ENCODE measurements at regions not wholly inside any gene's neighbourhood (a gene's known extent, or its start where the extent isn't known, plus 50 kb on each side); places are given as distances from the start of the nearest gene placed in this dataset.
"Not testable (repeated sequence)": the region's sequence is repeated elsewhere in the genome, so short reads cannot be mapped to it uniquely, and the experiment has no call there.

- Mint-ChIP-seq H3K4me1 (no peaks in the 10 kb centered on the region), H3K36me3 (ENCODE audit: low read depth) (no peaks in the 10 kb centered on the region), H3K27ac (no peak overlapping the region), H3K9me3 (peaks cover 12% of the 10 kb centered on the region), H3K4me3 (no peak overlapping the region), H3K27me3 (peaks cover 4% of the 10 kb centered on the region)
- DNase-seq (no peak), ATAC-seq (no peak)
These were observed 88.6 kb upstream of the ZNF536 start for GRCh38 chr19:30283556-30283955.

GRCh38 chr19:30284209-30284608, 88.0 kb upstream of the ZNF536 start:
- no peak for ATAC-seq
- Mint-ChIP-seq H3K4me1 (no peaks in the 10 kb centered on the region), H3K27me3 (peaks cover 4% of the 10 kb centered on the region), H3K27ac (no peak overlapping the region), H3K36me3 (ENCODE audit: low read depth) (no peaks in the 10 kb centered on the region), H3K4me3 (no peak overlapping the region), H3K9me3 (peaks cover 12% of the 10 kb centered on the region)
- DNase-seq: no peak

GRCh38 chr19:30284885-30285284, 87.3 kb upstream of the ZNF536 start:
- no peak overlapping the region for H3K27ac Mint-ChIP-seq
- H3K9me3 Mint-ChIP-seq: peaks cover 12% of the 10 kb centered on the region
- peaks cover 4% of the 10 kb centered on the region for H3K27me3 Mint-ChIP-seq
- no peak overlapping the region for H3K4me3 Mint-ChIP-seq
- no peaks in the 10 kb centered on the region for H3K4me1 Mint-ChIP-seq
- H3K36me3 Mint-ChIP-seq (ENCODE audit: low read depth): no peaks in the 10 kb centered on the region
- DNase-seq (no peak), ATAC-seq (no peak)

- Mint-ChIP-seq H3K4me3 (no peak overlapping the region), H3K9me3 (peaks cover 12% of the 10 kb centered on the region), H3K27ac (no peak overlapping the region), H3K4me1 (no peaks in the 10 kb centered on the region), H3K36me3 (ENCODE audit: low read depth) (no peaks in the 10 kb centered on the region), H3K27me3 (peaks cover 4% of the 10 kb centered on the region)
- DNase-seq (no peak), ATAC-seq (no peak)
These were observed 85.8 kb upstream of the ZNF536 start for GRCh38 chr19:30286378-30286777.

GRCh38 chr19:30287259-30287658, 84.9 kb upstream of the ZNF536 start:
- peaks cover 12% of the 10 kb centered on the region for H3K9me3 Mint-ChIP-seq
- ATAC-seq (no peak), DNase-seq (no peak)
- H3K4me1 Mint-ChIP-seq: no peaks in the 10 kb centered on the region
- no peak overlapping the region for H3K27ac Mint-ChIP-seq
- no peak overlapping the region for H3K4me3 Mint-ChIP-seq
- H3K27me3 Mint-ChIP-seq: peaks cover 4% of the 10 kb centered on the region
- no peaks in the 10 kb centered on the region for H3K36me3 Mint-ChIP-seq (ENCODE audit: low read depth)

- Mint-ChIP-seq H3K27me3 (peaks cover 2% of the 10 kb centered on the region), H3K27ac (no peak overlapping the region), H3K4me1 (no peaks in the 10 kb centered on the region), H3K36me3 (ENCODE audit: low read depth) (no peaks in the 10 kb centered on the region), H3K9me3 (peaks cover 12% of the 10 kb centered on the region), H3K4me3 (no peak overlapping the region)
- ATAC-seq (no peak), DNase-seq (no peak)
These were observed 84.2 kb upstream of the ZNF536 start for GRCh38 chr19:30287973-30288372.

GRCh38 chr19:30288911-30289310, 83.3 kb upstream of the ZNF536 start:
- Mint-ChIP-seq H3K27ac (no peak overlapping the region), H3K4me3 (no peak overlapping the region), H3K27me3 (peaks cover 2% of the 10 kb centered on the region), H3K36me3 (ENCODE audit: low read depth) (no peaks in the 10 kb centered on the region), H3K4me1 (no peaks in the 10 kb centered on the region), H3K9me3 (peaks cover 12% of the 10 kb centered on the region)
- ATAC-seq (no peak), DNase-seq (no peak)

GRCh38 chr19:30289336-30289735, 82.8 kb upstream of the ZNF536 start:
- H3K36me3 Mint-ChIP-seq (ENCODE audit: low read depth): no peaks in the 10 kb centered on the region
- H3K27me3 Mint-ChIP-seq: peaks cover 2% of the 10 kb centered on the region
- H3K4me3 Mint-ChIP-seq: no peak overlapping the region
- ATAC-seq (no peak), DNase-seq (no peak)
- no peak overlapping the region for H3K27ac Mint-ChIP-seq
- H3K9me3 Mint-ChIP-seq: peaks cover 12% of the 10 kb centered on the region
- H3K4me1 Mint-ChIP-seq: no peaks in the 10 kb centered on the region

- H3K27me3 Mint-ChIP-seq; H3K27ac Mint-ChIP-seq; H3K4me3 Mint-ChIP-seq; H3K36me3 Mint-ChIP-seq (ENCODE audit: low read depth); ATAC-seq; DNase-seq; H3K4me1 Mint-ChIP-seq: not testable (repeated sequence)
- H3K9me3 Mint-ChIP-seq: peaks cover 12% of the 10 kb centered on the region
These were observed 81.4 kb upstream of the ZNF536 start for GRCh38 chr19:30290805-30291204.

- DNase-seq: no peak
- Mint-ChIP-seq H3K4me3 (no peak overlapping the region), H3K4me1 (no peaks in the 10 kb centered on the region), H3K9me3 (no peaks in the 10 kb centered on the region), H3K27ac (no peak overlapping the region), H3K27me3 (peaks cover 5% of the 10 kb centered on the region), H3K36me3 (ENCODE audit: low read depth) (no peaks in the 10 kb centered on the region)
- no peak for ATAC-seq
These were observed 79.0 kb upstream of the ZNF536 start for GRCh38 chr19:30293051-30293785.

GRCh38 chr19:30297969-30298368, 74.2 kb upstream of the ZNF536 start:
- Mint-ChIP-seq H3K9me3 (no peaks in the 10 kb centered on the region), H3K36me3 (ENCODE audit: low read depth) (no peaks in the 10 kb centered on the region), H3K27me3 (peaks cover 5% of the 10 kb centered on the region), H3K4me3 (no peak overlapping the region), H3K4me1 (no peaks in the 10 kb centered on the region), H3K27ac (no peak overlapping the region)
- DNase-seq (no peak), ATAC-seq (no peak)

GRCh38 chr19:30303131-30303654, 69.0 kb upstream of the ZNF536 start:
- H3K4me1 Mint-ChIP-seq: no peaks in the 10 kb centered on the region
- no peaks in the 10 kb centered on the region for H3K27me3 Mint-ChIP-seq
- ATAC-seq: no peak
- no peak for DNase-seq
- no peak overlapping the region for H3K4me3 Mint-ChIP-seq
- no peaks in the 10 kb centered on the region for H3K9me3 Mint-ChIP-seq
- no peak overlapping the region for H3K27ac Mint-ChIP-seq
- H3K36me3 Mint-ChIP-seq (ENCODE audit: low read depth): no peaks in the 10 kb centered on the region

- H3K4me3 Mint-ChIP-seq: no peak overlapping the region
- no peak overlapping the region for H3K27ac Mint-ChIP-seq
- H3K4me1 Mint-ChIP-seq: no peaks in the 10 kb centered on the region
- no peaks in the 10 kb centered on the region for H3K27me3 Mint-ChIP-seq
- DNase-seq (no peak), ATAC-seq (no peak)
- no peaks in the 10 kb centered on the region for H3K9me3 Mint-ChIP-seq
- H3K36me3 Mint-ChIP-seq (ENCODE audit: low read depth): no peaks in the 10 kb centered on the region
These were observed 67.6 kb upstream of the ZNF536 start for GRCh38 chr19:30304540-30304939.

- no peaks in the 10 kb centered on the region for H3K9me3 Mint-ChIP-seq
- DNase-seq (no peak), ATAC-seq (no peak)
- H3K4me3 Mint-ChIP-seq: no peak overlapping the region
- H3K27me3 Mint-ChIP-seq: no peaks in the 10 kb centered on the region
- H3K36me3 Mint-ChIP-seq (ENCODE audit: low read depth): no peaks in the 10 kb centered on the region
- H3K27ac Mint-ChIP-seq: no peak overlapping the region
- no peaks in the 10 kb centered on the region for H3K4me1 Mint-ChIP-seq
These were observed 66.7 kb upstream of the ZNF536 start for GRCh38 chr19:30305346-30306060.
